ENCODE measurements at regions not wholly inside any gene's neighbourhood (a gene's known extent, or its start where the extent isn't known, plus 50 kb on each side); places are given as distances from the start of the nearest gene placed in this dataset.

GRCh38 chr2:236892721-236893120 lies 193.0 kb upstream of the COPS8 start:
- TF ChIP-seq CTCF (IDR thresholded peaks at IDR 0.05): no peak
- no peak for TF ChIP-seq NFE2L1 (CRISPR knock-in tag; IDR thresholded peaks at IDR 0.05)
- TF ChIP-seq JUN (CRISPR knock-in tag; IDR thresholded peaks at IDR 0.05): no peak
- no peak for TF ChIP-seq TEAD1 (CRISPR knock-in tag; IDR thresholded peaks at IDR 0.05)
- no peak for TF ChIP-seq JAZF1 (CRISPR knock-in tag; IDR thresholded peaks at IDR 0.05)
- no peak for TF ChIP-seq ATF2 (CRISPR knock-in tag; IDR thresholded peaks at IDR 0.05; ENCODE audit: borderline replicate concordance, low read depth)
- TF ChIP-seq STAT6 (CRISPR knock-in tag; conservative IDR thresholded peaks at IDR 0.05; ENCODE audit: low read depth): no peak
- no peak for TF ChIP-seq USF1 (CRISPR knock-in tag; IDR thresholded peaks at IDR 0.05)
- no peak for TF ChIP-seq SP1 (CRISPR knock-in tag; conservative IDR thresholded peaks at IDR 0.05)
- TF ChIP-seq TEAD4 (CRISPR knock-in tag; IDR thresholded peaks at IDR 0.05): no peak
- no peak for TF ChIP-seq ZNF416 (CRISPR knock-in tag; IDR thresholded peaks at IDR 0.05)
- no peak for TF ChIP-seq IRF1 (CRISPR knock-in tag; IDR thresholded peaks at IDR 0.05)
